Fibroblast of pulmonary artery (primary cell): ENCODE measurements at regions not wholly inside any gene's neighbourhood (a gene's known extent, or its start where the extent isn't known, plus 50 kb on each side); places are given as distances from the start of the nearest gene placed in this dataset.

Experiments used
- DNase-seq: peaks from one replicate; pipeline ENCODE4 v3.0.0-alpha.2; 2010; ENCODE audit warnings: low read depth
- H3K4me3 ChIP-seq: replicated peaks from 2 replicates; pipeline ENCODE4 v1.5.1; 2011; ENCODE audit warnings: low read depth, mild to moderate bottlenecking, control low read depth, low read length, moderate library complexity
- CTCF ChIP-seq: IDR thresholded peaks from 2 replicates; pipeline ENCODE4 v1.5.1; 2011; ENCODE audit warnings: mild to moderate bottlenecking, control low read depth, low read length, inconsistent platforms; ENCODE audit errors: missing control alignments

GRCh38 chr7:46494441-46494840 lies 573.4 kb upstream of the IGFBP3 start:
- DNase-seq: no peak
- no peak for TF ChIP-seq CTCF
- H3K4me3 ChIP-seq: no peak overlapping the region

GRCh38 chr7:46494028-46494427 lies 573.0 kb upstream of the IGFBP3 start:
- no peak for DNase-seq

GRCh38 chr7:46493196-46493595 lies 572.1 kb upstream of the IGFBP3 start:
- no peak overlapping the region for H3K4me3 ChIP-seq
- DNase-seq: no peak
- TF ChIP-seq CTCF: no peak

More at GRCh38 chr7:46494028-46494427, 573.0 kb upstream of the IGFBP3 start:
- no peak overlapping the region for H3K4me3 ChIP-seq
- no peak for TF ChIP-seq CTCF

- no peak for TF ChIP-seq CTCF
- DNase-seq: no peak
- H3K4me3 ChIP-seq: no peak overlapping the region
Measured at GRCh38 chr7:46492466-46492865, 571.4 kb upstream of the IGFBP3 start.

GRCh38 chr7:46490406-46490805 lies 569.3 kb upstream of the IGFBP3 start:
- no peak overlapping the region for H3K4me3 ChIP-seq
- no peak for TF ChIP-seq CTCF
- DNase-seq: no peak

GRCh38 chr7:46489106-46489505 lies 568.0 kb upstream of the IGFBP3 start:
- no peak for TF ChIP-seq CTCF
- DNase-seq: no peak
- H3K4me3 ChIP-seq: no peak overlapping the region

GRCh38 chr7:46488607-46489006 lies 567.5 kb upstream of the IGFBP3 start:
- no peak for TF ChIP-seq CTCF
- no peak for DNase-seq

More at GRCh38 chr7:46488607-46489006, 567.5 kb upstream of the IGFBP3 start:
- H3K4me3 ChIP-seq: no peak overlapping the region
